ENCODE measurements at regions not wholly inside any gene's neighbourhood (a gene's known extent, or its start where the extent isn't known, plus 50 kb on each side); places are given as distances from the start of the nearest gene placed in this dataset.

GRCh38 chr2:146235158-146235557, 1609.7 kb upstream of the ACVR2A start:
- DNase-seq = no peak
- ChIA-PET POLR2A (no interaction called here), CTCF (no interaction called here)
- WGBS (ENCODE audit: insufficient coverage) = 100% methylated on average over 1 of the region's 3 CpGs
- Histone ChIP-seq H3K4me3 (ENCODE audit: control insufficient read depth in 1 of 7, extremely low read depth in 1 of 7, insufficient read depth in 4 of 7, low read depth in 2 of 7, low read length in 6 of 7) (no peak overlapping the region), H3K36me3 (ENCODE audit: control insufficient read depth in 4 of 4, insufficient read depth in 4 of 4, low read length in 3 of 4) (no peaks in the 10 kb centered on the region), H3K9me3 (ENCODE audit: control extremely low read depth in 1 of 5, control insufficient read depth in 4 of 5, insufficient read depth in 2 of 5, low read depth in 1 of 5, low read length in 4 of 5) (no peaks in the 10 kb centered on the region), H3K27me3 (replicated peaks in 2 of 5; ENCODE audit: control insufficient read depth in 4 of 5, insufficient read depth in 5 of 5, low read length in 4 of 5) (no peaks in the 10 kb centered on the region), H3K4me1 (ENCODE audit: control extremely low read depth in 1 of 4, control insufficient read depth in 4 of 4, insufficient read depth in 4 of 4, low read length in 3 of 4) (no peaks in the 10 kb centered on the region), H3K27ac (ENCODE audit: insufficient read depth in 1 of 2, low read depth in 1 of 2, low read length in 2 of 2, poor library complexity in 1 of 2, severe bottlenecking in 2 of 2) (no peak overlapping the region)

DNA sequence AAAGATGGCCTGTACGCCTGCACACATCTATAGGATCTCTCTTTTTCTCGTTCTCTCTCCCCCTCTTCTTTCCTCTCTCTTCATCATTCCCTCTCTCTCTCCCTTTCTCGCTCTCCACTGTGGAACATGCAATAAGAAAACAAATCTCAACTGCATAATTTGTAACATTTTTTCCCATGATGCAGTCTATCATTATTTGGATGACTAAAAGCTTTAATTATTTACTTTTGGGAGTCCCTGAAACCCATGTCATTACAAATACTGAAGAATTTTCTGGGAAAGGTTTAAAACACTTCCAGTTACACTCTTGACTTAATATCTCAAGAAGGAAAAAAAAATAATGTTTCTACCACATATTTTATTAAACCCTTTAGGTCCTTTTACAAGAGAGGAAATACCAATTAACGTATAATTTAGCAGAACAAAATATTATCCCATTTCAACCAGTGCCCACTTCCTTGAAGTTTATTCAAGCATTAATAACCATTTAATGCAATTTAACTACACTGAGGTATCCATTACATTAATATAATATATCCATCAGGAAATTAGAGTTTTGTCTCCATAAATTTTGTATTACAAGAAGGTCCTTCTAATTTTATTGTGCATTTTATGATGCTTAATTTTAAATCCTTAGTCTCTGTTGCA, 1615.2 kb upstream of the ACVR2A start:
- 88% methylated on average over 2 of the region's 4 CpGs for WGBS (ENCODE audit: insufficient coverage)
- Histone ChIP-seq H3K9me3 (ENCODE audit: control extremely low read depth in 1 of 5, control insufficient read depth in 4 of 5, insufficient read depth in 2 of 5, low read depth in 1 of 5, low read length in 4 of 5) (no peaks in the 10 kb centered on the region), H3K27me3 (replicated peaks in 2 of 5; ENCODE audit: control insufficient read depth in 4 of 5, insufficient read depth in 5 of 5, low read length in 4 of 5) (no peaks in the 10 kb centered on the region), H3K36me3 (ENCODE audit: control insufficient read depth in 4 of 4, insufficient read depth in 4 of 4, low read length in 3 of 4) (no peaks in the 10 kb centered on the region), H3K27ac (ENCODE audit: insufficient read depth in 1 of 2, low read depth in 1 of 2, low read length in 2 of 2, poor library complexity in 1 of 2, severe bottlenecking in 2 of 2) (no peak overlapping the region), H3K4me1 (ENCODE audit: control extremely low read depth in 1 of 4, control insufficient read depth in 4 of 4, insufficient read depth in 4 of 4, low read length in 3 of 4) (peaks cover 0 to 8% (median 0%) of the 10 kb centered on the region in 4 experiments), H3K4me3 (ENCODE audit: control insufficient read depth in 1 of 7, extremely low read depth in 1 of 7, insufficient read depth in 4 of 7, low read depth in 2 of 7, low read length in 6 of 7) (no peak overlapping the region)
- POLR2A ChIA-PET = no interaction called here
- no peak for DNase-seq
- CTCF ChIA-PET = interaction anchor here (1.5 kb wide), 1 partner anchor 24 kb away, joined by 3 read pairs; no protein-coding TSS in a partner anchor

GRCh38 chr2:146228466-146229058, 1616.3 kb upstream of the ACVR2A start:
- ChIA-PET POLR2A (no interaction called here), CTCF (interaction anchor here (1.5 kb wide), 1 partner anchor 23 kb away, joined by 3 read pairs; no protein-coding TSS in a partner anchor)
- Histone ChIP-seq H3K36me3 (ENCODE audit: control insufficient read depth in 4 of 4, insufficient read depth in 4 of 4, low read length in 3 of 4) (no peaks in the 10 kb centered on the region), H3K27ac (ENCODE audit: insufficient read depth in 1 of 2, low read depth in 1 of 2, low read length in 2 of 2, poor library complexity in 1 of 2, severe bottlenecking in 2 of 2) (no peak overlapping the region), H3K4me3 (ENCODE audit: control insufficient read depth in 1 of 7, extremely low read depth in 1 of 7, insufficient read depth in 4 of 7, low read depth in 2 of 7, low read length in 6 of 7) (no peak overlapping the region), H3K9me3 (ENCODE audit: control extremely low read depth in 1 of 5, control insufficient read depth in 4 of 5, insufficient read depth in 2 of 5, low read depth in 1 of 5, low read length in 4 of 5) (no peaks in the 10 kb centered on the region), H3K27me3 (replicated peaks in 2 of 5; ENCODE audit: control insufficient read depth in 4 of 5, insufficient read depth in 5 of 5, low read length in 4 of 5) (no peaks in the 10 kb centered on the region), H3K4me1 (ENCODE audit: control extremely low read depth in 1 of 4, control insufficient read depth in 4 of 4, insufficient read depth in 4 of 4, low read length in 3 of 4) (peaks cover 0 to 8% (median 0%) of the 10 kb centered on the region in 4 experiments)
- WGBS (ENCODE audit: insufficient coverage) = 20% methylated on average over 1 of the region's 4 CpGs
- DNase-seq = peak in 2 of 3 donors; percentile 2 to 7

DNA sequence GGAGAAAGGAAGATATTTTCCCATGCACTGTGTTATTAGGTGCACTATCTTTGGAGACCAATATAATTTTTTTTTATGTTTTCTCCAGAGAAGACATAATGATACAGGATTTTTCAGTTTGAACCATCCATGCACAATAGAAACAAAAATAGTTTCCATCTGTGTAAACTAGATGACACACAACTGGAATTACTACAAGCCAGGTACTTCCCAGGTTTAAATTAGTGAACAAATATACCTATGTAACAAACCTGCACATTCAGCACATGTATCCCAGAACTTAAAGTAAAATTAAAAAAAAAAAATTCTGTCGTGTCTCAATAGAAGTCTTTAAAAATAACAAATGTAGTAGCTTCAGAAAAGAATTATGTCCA, 1616.8 kb upstream of the ACVR2A start:
- H3K27ac ChIP-seq (ENCODE audit: insufficient read depth in 1 of 2, low read depth in 1 of 2, low read length in 2 of 2, poor library complexity in 1 of 2, severe bottlenecking in 2 of 2) = no peak overlapping the region
- H3K36me3 ChIP-seq (ENCODE audit: control insufficient read depth in 4 of 4, insufficient read depth in 4 of 4, low read length in 3 of 4) = no peaks in the 10 kb centered on the region
- WGBS (ENCODE audit: insufficient coverage) = no CpG with 5 or more reads among the region's 1 CpG
- ChIA-PET CTCF (interaction anchor here (1.5 kb wide), 1 partner anchor 23 kb away, joined by 3 read pairs; no protein-coding TSS in a partner anchor), POLR2A (no interaction called here)
- peaks cover 0 to 8% (median 0%) of the 10 kb centered on the region in 4 experiments for H3K4me1 ChIP-seq (ENCODE audit: control extremely low read depth in 1 of 4, control insufficient read depth in 4 of 4, insufficient read depth in 4 of 4, low read length in 3 of 4)
- no peak overlapping the region for H3K4me3 ChIP-seq (ENCODE audit: control insufficient read depth in 1 of 7, extremely low read depth in 1 of 7, insufficient read depth in 4 of 7, low read depth in 2 of 7, low read length in 6 of 7)
- no peaks in the 10 kb centered on the region for H3K27me3 ChIP-seq (replicated peaks in 2 of 5; ENCODE audit: control insufficient read depth in 4 of 5, insufficient read depth in 5 of 5, low read length in 4 of 5)
- DNase-seq = no peak
- no peaks in the 10 kb centered on the region for H3K9me3 ChIP-seq (ENCODE audit: control extremely low read depth in 1 of 5, control insufficient read depth in 4 of 5, insufficient read depth in 2 of 5, low read depth in 1 of 5, low read length in 4 of 5)

GRCh38 chr2:146227152-146228019, 1617.4 kb upstream of the ACVR2A start:
- no peak for DNase-seq
- H3K27me3 ChIP-seq (replicated peaks in 2 of 5; ENCODE audit: control insufficient read depth in 4 of 5, insufficient read depth in 5 of 5, low read length in 4 of 5) = no peaks in the 10 kb centered on the region
- peaks cover 0 to 8% (median 0%) of the 10 kb centered on the region in 4 experiments for H3K4me1 ChIP-seq (ENCODE audit: control extremely low read depth in 1 of 4, control insufficient read depth in 4 of 4, insufficient read depth in 4 of 4, low read length in 3 of 4)
- POLR2A ChIA-PET = no interaction called here
- CTCF ChIA-PET = no interaction called here
- no peak overlapping the region for H3K27ac ChIP-seq (ENCODE audit: insufficient read depth in 1 of 2, low read depth in 1 of 2, low read length in 2 of 2, poor library complexity in 1 of 2, severe bottlenecking in 2 of 2)
- no peak overlapping the region for H3K4me3 ChIP-seq (ENCODE audit: control insufficient read depth in 1 of 7, extremely low read depth in 1 of 7, insufficient read depth in 4 of 7, low read depth in 2 of 7, low read length in 6 of 7)
- WGBS (ENCODE audit: insufficient coverage) = 100% methylated on average over 1 of the region's 7 CpGs
- no peaks in the 10 kb centered on the region for H3K36me3 ChIP-seq (ENCODE audit: control insufficient read depth in 4 of 4, insufficient read depth in 4 of 4, low read length in 3 of 4)
- H3K9me3 ChIP-seq (ENCODE audit: control extremely low read depth in 1 of 5, control insufficient read depth in 4 of 5, insufficient read depth in 2 of 5, low read depth in 1 of 5, low read length in 4 of 5) = no peaks in the 10 kb centered on the region

GRCh38 chr2:146226077-146226476, 1618.8 kb upstream of the ACVR2A start:
- POLR2A ChIA-PET = no interaction called here
- CTCF ChIA-PET = interaction anchor here (1.8 kb wide), 1 partner anchor 10 kb away, joined by 5 read pairs; no protein-coding TSS in a partner anchor
- no peak for DNase-seq
- Histone ChIP-seq H3K36me3 (ENCODE audit: control insufficient read depth in 4 of 4, insufficient read depth in 4 of 4, low read length in 3 of 4) (no peaks in the 10 kb centered on the region), H3K4me1 (ENCODE audit: control extremely low read depth in 1 of 4, control insufficient read depth in 4 of 4, insufficient read depth in 4 of 4, low read length in 3 of 4) (peaks cover 0 to 8% (median 0%) of the 10 kb centered on the region in 4 experiments), H3K27me3 (replicated peaks in 2 of 5; ENCODE audit: control insufficient read depth in 4 of 5, insufficient read depth in 5 of 5, low read length in 4 of 5) (no peaks in the 10 kb centered on the region), H3K9me3 (ENCODE audit: control extremely low read depth in 1 of 5, control insufficient read depth in 4 of 5, insufficient read depth in 2 of 5, low read depth in 1 of 5, low read length in 4 of 5) (no peaks in the 10 kb centered on the region), H3K4me3 (ENCODE audit: control insufficient read depth in 1 of 7, extremely low read depth in 1 of 7, insufficient read depth in 4 of 7, low read depth in 2 of 7, low read length in 6 of 7) (no peak overlapping the region), H3K27ac (ENCODE audit: insufficient read depth in 1 of 2, low read depth in 1 of 2, low read length in 2 of 2, poor library complexity in 1 of 2, severe bottlenecking in 2 of 2) (no peak overlapping the region)
- WGBS (ENCODE audit: insufficient coverage) = 100% methylated on average over 2 of the region's 2 CpGs

DNA sequence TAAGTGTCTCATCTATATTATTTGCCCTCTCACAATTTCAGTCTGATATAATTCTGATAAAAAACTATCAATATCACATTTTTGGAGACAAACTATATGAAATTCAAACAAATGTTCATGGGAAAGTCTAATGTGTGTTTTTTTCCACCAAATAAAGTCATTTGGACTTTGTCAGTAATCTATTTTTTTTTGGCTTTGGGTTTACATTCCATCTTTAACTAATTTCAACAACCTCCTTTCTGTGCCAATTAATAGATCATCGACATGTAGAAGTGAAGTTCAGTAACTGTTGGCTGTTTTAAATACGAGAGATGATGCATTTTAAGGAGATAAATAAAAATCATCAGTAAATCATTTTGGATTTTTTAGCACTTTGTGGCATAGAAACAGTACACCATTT, 1623.0 kb upstream of the ACVR2A start:
- no CpG with 5 or more reads among the region's 2 CpGs for WGBS (ENCODE audit: insufficient coverage)
- no peak for DNase-seq
- CTCF ChIA-PET = no interaction called here

More for the DNA sequence above, 1623.0 kb upstream of the ACVR2A start:
- Histone ChIP-seq H3K4me3 (ENCODE audit: control insufficient read depth in 1 of 7, extremely low read depth in 1 of 7, insufficient read depth in 4 of 7, low read depth in 2 of 7, low read length in 6 of 7) (no peak overlapping the region), H3K36me3 (ENCODE audit: control insufficient read depth in 4 of 4, insufficient read depth in 4 of 4, low read length in 3 of 4) (no peaks in the 10 kb centered on the region), H3K27ac (ENCODE audit: insufficient read depth in 1 of 2, low read depth in 1 of 2, low read length in 2 of 2, poor library complexity in 1 of 2, severe bottlenecking in 2 of 2) (no peak overlapping the region), H3K27me3 (replicated peaks in 2 of 5; ENCODE audit: control insufficient read depth in 4 of 5, insufficient read depth in 5 of 5, low read length in 4 of 5) (no peaks in the 10 kb centered on the region), H3K4me1 (ENCODE audit: control extremely low read depth in 1 of 4, control insufficient read depth in 4 of 4, insufficient read depth in 4 of 4, low read length in 3 of 4) (no peaks in the 10 kb centered on the region), H3K9me3 (ENCODE audit: control extremely low read depth in 1 of 5, control insufficient read depth in 4 of 5, insufficient read depth in 2 of 5, low read depth in 1 of 5, low read length in 4 of 5) (no peaks in the 10 kb centered on the region)
- POLR2A ChIA-PET = no interaction called here

Measured in common myeloid progenitor, CD34-positive (primary cell).